OCI-LY1 (cell line): ENCODE measurements at regions not wholly inside any gene's neighbourhood (a gene's known extent, or its start where the extent isn't known, plus 50 kb on each side); places are given as distances from the start of the nearest gene placed in this dataset.

Experiments
- H2AFZ ChIP-seq: fragments of 200-600 bp; sonication (generic), shearing (Covaris generic); 2 replicates; pipeline ENCODE4 v1.6.0; 2014; ENCODE audit warnings: antibody characterized with exemption, mild to moderate bottlenecking, low read length
- H3F3A ChIP-seq: fragments of 200-600 bp; sonication (generic), shearing (Covaris generic); 2 replicates; pipeline ENCODE4 v1.6.0; 2014; ENCODE audit warnings: mild to moderate bottlenecking, antibody characterized with exemption, low read length, moderate library complexity; ENCODE audit not compliant: insufficient read depth
- H3K27ac ChIP-seq: fragments of 200-600 bp; sonication (generic); 2 replicates; pipeline ENCODE4 v1.5.1; 2014; ENCODE audit warnings: low read length, mixed run types, mild to moderate bottlenecking, low read depth; ENCODE audit not compliant: poor library complexity, severe bottlenecking
- H3K27me3 ChIP-seq: fragments of 200-600 bp; sonication (generic); 2 replicates; pipeline ENCODE4 v1.6.0; 2014; ENCODE audit warnings: antibody characterized with exemption, mild to moderate bottlenecking, low read length, moderate library complexity; ENCODE audit not compliant: insufficient read depth
- H3K36me3 ChIP-seq: fragments of 200-600 bp; sonication (generic); 2 replicates; pipeline ENCODE4 v1.6.1; 2014; ENCODE audit warnings: mild to moderate bottlenecking, antibody characterized with exemption, low read length, moderate library complexity, mixed read lengths; ENCODE audit not compliant: insufficient read depth
- H3K4me1 ChIP-seq: fragments of 200-600 bp; sonication (generic); 2 replicates; pipeline ENCODE4 v1.5.1; 2014; ENCODE audit warnings: mild to moderate bottlenecking, low read length, moderate library complexity; ENCODE audit not compliant: insufficient read depth, severe bottlenecking
- H3K4me2 ChIP-seq: fragments of 200-600 bp; sonication (generic), shearing (Covaris generic); 2 replicates; pipeline ENCODE4 v1.6.1; 2014; ENCODE audit warnings: low read length
- H3K4me3 ChIP-seq: fragments of 200-600 bp; sonication (generic); 2 replicates; pipeline ENCODE4 v1.5.1; 2014; ENCODE audit warnings: low read length, low read depth, mild to moderate bottlenecking, mixed read lengths; ENCODE audit not compliant: poor library complexity, severe bottlenecking
- H3K79me2 ChIP-seq: fragments of 200-600 bp; shearing (Covaris generic); 2 replicates; pipeline ENCODE4 v1.6.1; 2016; ENCODE audit warnings: mixed run types, low read length, mixed read lengths; ENCODE audit not compliant: insufficient read depth
- H3K9ac ChIP-seq: fragments of 200-600 bp; sonication (generic), shearing (Covaris generic); 2 replicates; pipeline ENCODE4 v1.6.1; 2014; ENCODE audit warnings: mild to moderate bottlenecking, low read length, mixed read lengths
- H3K9me2 ChIP-seq: fragments of 200-600 bp; sonication (generic), shearing (Covaris generic); 2 replicates; pipeline ENCODE4 v1.6.1; 2014; ENCODE audit warnings: low read depth, mild to moderate bottlenecking, low read length, mixed read lengths
- H3K9me3 ChIP-seq: fragments of 200-600 bp; shearing (Covaris generic); 2 replicates; pipeline ENCODE4 v1.6.1; 2014; ENCODE audit warnings: low read length, mixed read lengths
- H4K20me1 ChIP-seq: fragments of 200-600 bp; sonication (generic), shearing (Covaris generic); 2 replicates; pipeline ENCODE4 v1.6.0; 2016; ENCODE audit warnings: mild to moderate bottlenecking, low read length; ENCODE audit not compliant: insufficient read depth
- CTCF ChIP-seq: fragments of 200-600 bp; sonication (generic), shearing (Covaris generic); IDR thresholded peaks from 2 replicates; pipeline ENCODE4 v1.5.1; 2017; ENCODE audit warnings: mild to moderate bottlenecking, antibody characterized with exemption, low read length, moderate library complexity, mixed read lengths
- EZH2 ChIP-seq: fragments of 200-600 bp; sonication (generic), shearing (Covaris generic); IDR thresholded peaks from 2 replicates; pipeline ENCODE4 v1.8.0; 2017; ENCODE audit warnings: borderline replicate concordance, mixed run types, mild to moderate bottlenecking, antibody characterized with exemption, low read length, moderate library complexity, mixed read lengths

DNA sequence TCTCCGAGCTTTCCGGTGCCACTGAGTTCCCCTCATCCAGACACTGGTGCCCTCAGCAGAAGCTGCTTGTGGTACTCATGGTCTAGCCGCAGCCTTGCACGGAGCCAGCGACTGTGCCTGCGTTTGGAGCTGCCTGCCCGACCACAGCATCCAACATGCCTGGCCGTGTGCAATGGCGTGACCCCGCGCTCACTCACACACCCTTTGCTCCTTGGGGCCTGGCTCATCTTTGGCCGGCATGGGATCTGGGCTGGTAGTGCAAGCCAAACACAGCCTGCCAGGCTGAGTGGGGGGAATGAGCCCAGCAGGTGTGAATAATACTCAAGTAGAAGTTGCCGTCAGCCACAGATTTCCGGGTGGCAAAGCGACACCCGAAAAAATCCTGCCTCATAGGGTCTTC lies 1178.7 kb upstream of the GBE1 start:
- H2AFZ ChIP-seq = no peak overlapping the region
- H3K9me3 ChIP-seq = peaks cover 15% of the 10 kb centered on the region
- no peak overlapping the region for H3K4me3 ChIP-seq
- no peaks in the 10 kb centered on the region for H3K79me2 ChIP-seq
- no peaks in the 10 kb centered on the region; the same call in 1 of the 2 replicates for H3K36me3 ChIP-seq
- H3K27me3 ChIP-seq = no peaks in the 10 kb centered on the region
- H3K9me2 ChIP-seq = no peaks in the 10 kb centered on the region
- no peak overlapping the region for H3K9ac ChIP-seq
- no peak overlapping the region for H3K27ac ChIP-seq
- H3F3A ChIP-seq = no peaks in the 10 kb centered on the region
- H3K4me1 ChIP-seq = no peaks in the 10 kb centered on the region
- TF ChIP-seq CTCF (no peak), EZH2 (no peak)
- H3K4me2 ChIP-seq = no peak overlapping the region
- H4K20me1 ChIP-seq = no peaks in the 10 kb centered on the region

GRCh38 chr3:82939491-82940097 lies 1178.1 kb upstream of the GBE1 start:
- TF ChIP-seq EZH2 (no peak), CTCF (no peak)
- no peaks in the 10 kb centered on the region; the same call in 1 of the 2 replicates for H3K36me3 ChIP-seq
- no peaks in the 10 kb centered on the region for H3F3A ChIP-seq
- no peaks in the 10 kb centered on the region for H3K27me3 ChIP-seq
- H3K9ac ChIP-seq = no peak overlapping the region
- H3K27ac ChIP-seq = no peak overlapping the region
- no peak overlapping the region for H3K4me3 ChIP-seq
- H3K9me3 ChIP-seq = peaks cover 10% of the 10 kb centered on the region
- no peaks in the 10 kb centered on the region for H3K4me1 ChIP-seq
- no peaks in the 10 kb centered on the region for H3K9me2 ChIP-seq
- no peaks in the 10 kb centered on the region for H4K20me1 ChIP-seq
- H2AFZ ChIP-seq = no peak overlapping the region
- H3K79me2 ChIP-seq = no peaks in the 10 kb centered on the region
- no peak overlapping the region for H3K4me2 ChIP-seq

GRCh38 chr3:82938821-82939328 lies 1177.4 kb upstream of the GBE1 start:
- no peaks in the 10 kb centered on the region; the same call in 1 of the 2 replicates for H3K36me3 ChIP-seq
- no peaks in the 10 kb centered on the region for H3K4me1 ChIP-seq
- H3F3A ChIP-seq = no peaks in the 10 kb centered on the region
- no peaks in the 10 kb centered on the region for H3K9me2 ChIP-seq
- H3K4me2 ChIP-seq = no peak overlapping the region
- H3K9ac ChIP-seq = no peak overlapping the region
- H2AFZ ChIP-seq = no peak overlapping the region
- no peak overlapping the region for H3K4me3 ChIP-seq
- TF ChIP-seq EZH2 (no peak), CTCF (no peak)
- H3K9me3 ChIP-seq = peaks cover 11% of the 10 kb centered on the region
- no peaks in the 10 kb centered on the region for H3K27me3 ChIP-seq
- no peaks in the 10 kb centered on the region for H4K20me1 ChIP-seq
- H3K27ac ChIP-seq = no peak overlapping the region
- no peaks in the 10 kb centered on the region for H3K79me2 ChIP-seq
